ENCODE measurements at regions not wholly inside any gene's neighbourhood (a gene's known extent, or its start where the extent isn't known, plus 50 kb on each side); places are given as distances from the start of the nearest gene placed in this dataset.
A peak's percentile ranks its signal among the peaks of the same experiment; 100 is the strongest.

DNA sequence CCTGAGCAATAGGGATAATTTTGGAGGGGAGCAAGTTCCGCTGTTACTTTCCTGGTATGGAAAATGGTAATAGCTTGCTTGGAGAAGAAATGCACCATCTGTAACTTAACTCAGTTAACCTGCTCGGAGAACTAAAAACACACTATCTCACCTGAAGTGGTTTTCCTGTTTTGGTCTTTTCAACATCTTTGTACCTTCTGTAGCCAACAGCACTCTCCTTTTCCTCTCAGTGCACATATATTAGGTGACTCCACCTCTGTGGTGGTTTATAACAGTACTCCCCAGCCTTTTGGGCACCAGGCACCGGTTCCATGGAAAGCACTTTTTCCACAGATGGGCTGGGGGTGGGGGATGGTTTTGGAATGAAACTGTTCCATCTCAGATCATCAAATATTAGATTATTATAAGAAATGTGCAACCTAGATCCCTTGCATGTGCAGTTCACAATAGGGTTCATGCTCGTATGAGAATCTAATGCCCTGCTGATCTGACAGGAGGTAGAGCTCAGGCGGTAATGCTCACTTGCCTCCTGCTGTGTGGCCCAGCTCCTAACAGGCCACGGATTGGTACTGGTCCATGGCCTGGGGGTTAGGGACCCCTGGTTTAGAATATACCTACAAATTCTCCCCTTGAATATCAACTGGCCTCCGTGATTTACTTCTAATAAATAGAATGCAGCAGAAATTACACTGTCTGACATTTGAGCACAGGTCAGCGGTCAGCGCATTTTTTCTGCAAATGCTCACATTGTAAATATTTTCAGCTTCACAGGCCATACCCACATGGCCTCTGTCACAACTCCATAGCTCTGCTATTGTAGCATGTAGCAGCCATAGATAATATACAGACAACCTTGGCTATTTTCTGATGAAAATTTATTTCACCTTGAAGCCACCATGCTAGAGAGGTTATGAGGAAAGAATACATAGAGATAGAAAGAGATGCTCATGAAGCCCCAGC, 83.8 kb upstream of the SUCLG2 start:
- peaks cover 36 to 61% (median 49%) of the 10 kb centered on the region in 4 donors for H3K4me1 Mint-ChIP-seq
- no peaks in the 10 kb centered on the region for H3K27me3 Mint-ChIP-seq
- CTCF ChIA-PET (ENCODE audit: partially characterized antibody): interaction anchor here (1.2 to 1.6 kb wide), 3 partner anchors 23 to 82 kb away, joined by 3 to 5 read pairs (median 4); no protein-coding TSS in a partner anchor
- Histone ChIP-seq H3K4me3 (ENCODE audit: low read length in 2 of 2) (no peak overlapping the region), H3K9me3 (ENCODE audit: control insufficient read depth in 1 of 2, low read length in 2 of 2) (no peaks in the 10 kb centered on the region), H3K27me3 (ENCODE audit: insufficient read depth, low read length) (no peaks in the 10 kb centered on the region), H3K4me1 (ENCODE audit: insufficient read depth, low read length) (peaks cover 39% of the 10 kb centered on the region), H3K36me3 (ENCODE audit: insufficient read depth, low read length) (no peaks in the 10 kb centered on the region), H3K27ac (ENCODE audit: low read depth, low read length) (peak overlapping the region; percentile 25)
- H3K9me3 Mint-ChIP-seq: peaks cover 2 to 23% (median 6%) of the 10 kb centered on the region in 8 donors
- H3K4me3 Mint-ChIP-seq: peak overlapping the region in 7 of 8 donors; percentile 58 to 87 (median 84)
- peak in 4 of 5 donors; percentile 18 to 25 (median 20) for DNase-seq
- intact Hi-C loops (cut with micrococcal nuclease): loop anchor here (2.0 kb wide), 1 partner anchor 83 kb away; the partner anchor contains the start of gene SUCLG2
- H3K27ac Mint-ChIP-seq: peak overlapping the region; percentile 53 to 93 (median 90)
- H3K36me3 Mint-ChIP-seq: peaks cover 5 to 14% of the 10 kb centered on the region in 2 donors
- POLR2A ChIA-PET (ENCODE audit: partially characterized antibody): interaction anchor here (0.7 to 5.0 kb wide), 4 partner anchors 10 to 115 kb away, joined by 3 to 47 read pairs (median 3); partner anchors contain the start of gene SUCLG2

DNA sequence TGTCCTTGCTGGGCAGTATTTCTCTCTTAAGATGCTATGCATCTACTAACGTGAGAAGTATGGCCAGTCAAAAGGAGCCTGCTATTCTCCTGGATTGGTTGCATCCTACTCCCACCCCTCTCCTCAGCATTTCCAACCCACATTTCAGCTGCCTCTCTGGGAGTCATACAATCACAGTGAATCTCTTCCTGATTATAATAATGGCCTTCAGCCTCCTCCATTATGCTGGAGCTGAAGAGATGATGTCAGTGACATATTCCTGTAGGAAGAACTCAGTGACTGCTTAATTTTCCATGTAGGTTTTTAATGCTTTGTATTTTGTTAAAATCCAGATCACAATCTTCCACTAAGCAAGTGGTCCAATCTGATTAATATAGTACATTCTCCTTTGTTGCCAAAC, 82.7 kb upstream of the SUCLG2 start:
- peak overlapping the region; percentile 53 to 93 (median 90) for H3K27ac Mint-ChIP-seq
- H3K4me3 ChIP-seq (ENCODE audit: low read length in 2 of 2): no peak overlapping the region
- intact Hi-C loops (cut with micrococcal nuclease): no loop called here
- H3K36me3 Mint-ChIP-seq: peaks cover 5 to 10% of the 10 kb centered on the region in 2 donors
- H3K4me1 Mint-ChIP-seq: peaks cover 36 to 61% (median 49%) of the 10 kb centered on the region in 4 donors
- no peaks in the 10 kb centered on the region for H3K36me3 ChIP-seq (ENCODE audit: insufficient read depth, low read length)
- ChIA-PET CTCF (ENCODE audit: partially characterized antibody) (interaction anchor here (1.2 to 1.6 kb wide), 2 partner anchors 22 to 53 kb away, joined by 3 to 4 read pairs; no protein-coding TSS in a partner anchor), POLR2A (ENCODE audit: partially characterized antibody) (interaction anchor here (0.7 to 5.0 kb wide), 4 partner anchors 8 to 107 kb away, joined by 3 to 47 read pairs (median 3); partner anchors contain the start of gene SUCLG2)
- peaks cover 0 to 18% (median 5%) of the 10 kb centered on the region in 8 donors for H3K9me3 Mint-ChIP-seq
- peaks cover 39% of the 10 kb centered on the region for H3K4me1 ChIP-seq (ENCODE audit: insufficient read depth, low read length)
- no peak overlapping the region for H3K27ac ChIP-seq (ENCODE audit: low read depth, low read length)
- H3K27me3 Mint-ChIP-seq: no peaks in the 10 kb centered on the region
- H3K4me3 Mint-ChIP-seq: peak overlapping the region in 5 of 8 donors; percentile 79 to 87 (median 84)
- H3K27me3 ChIP-seq (ENCODE audit: insufficient read depth, low read length): no peaks in the 10 kb centered on the region
- no peaks in the 10 kb centered on the region for H3K9me3 ChIP-seq (ENCODE audit: control insufficient read depth in 1 of 2, low read length in 2 of 2)
- no peak for DNase-seq

DNA sequence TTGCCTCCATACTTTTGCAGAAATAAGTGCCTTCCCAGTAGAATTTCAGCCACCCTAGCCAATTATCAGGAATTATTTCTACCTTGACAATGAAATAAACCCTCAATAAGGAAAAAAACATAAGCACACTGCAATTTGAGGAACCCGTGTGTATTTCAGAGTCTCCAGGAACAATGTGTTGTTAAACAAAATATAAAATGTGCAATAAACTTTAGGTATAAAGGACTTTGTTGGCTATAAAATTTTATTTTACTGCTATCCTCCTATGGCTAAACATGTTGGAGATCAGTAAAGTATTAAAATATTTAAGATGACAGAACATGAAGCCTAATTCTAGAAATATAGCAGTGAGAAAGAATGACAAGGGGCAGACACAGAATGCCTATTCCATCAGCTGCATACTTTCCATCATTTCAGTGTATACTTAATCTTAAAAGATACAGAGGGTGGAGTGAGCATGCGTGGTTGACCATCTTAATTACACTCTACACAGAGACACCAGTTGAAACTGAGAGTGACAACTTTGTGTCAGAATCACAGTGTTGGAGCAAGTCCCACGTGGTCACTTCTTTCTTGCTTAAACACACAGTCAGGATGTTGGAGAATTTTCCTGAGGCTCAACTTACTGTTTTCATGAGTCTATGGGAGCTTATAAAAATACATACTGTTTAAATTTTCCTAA, 79.0 kb upstream of the SUCLG2 start:
- Histone ChIP-seq H3K27me3 (ENCODE audit: insufficient read depth, low read length) (no peaks in the 10 kb centered on the region), H3K4me3 (ENCODE audit: low read length in 2 of 2) (no peak overlapping the region), H3K36me3 (ENCODE audit: insufficient read depth, low read length) (no peaks in the 10 kb centered on the region), H3K27ac (ENCODE audit: low read depth, low read length) (no peak overlapping the region), H3K4me1 (ENCODE audit: insufficient read depth, low read length) (peaks cover 27% of the 10 kb centered on the region), H3K9me3 (ENCODE audit: control insufficient read depth in 1 of 2, low read length in 2 of 2) (no peaks in the 10 kb centered on the region)
- no peak overlapping the region for H3K4me3 Mint-ChIP-seq
- peaks cover 0 to 6% (median 4%) of the 10 kb centered on the region in 8 donors for H3K9me3 Mint-ChIP-seq
- peaks cover 5 to 10% of the 10 kb centered on the region in 2 donors for H3K36me3 Mint-ChIP-seq
- peaks cover 23 to 34% (median 27%) of the 10 kb centered on the region in 4 donors for H3K4me1 Mint-ChIP-seq
- no peaks in the 10 kb centered on the region for H3K27me3 Mint-ChIP-seq
- DNase-seq: no peak
- H3K27ac Mint-ChIP-seq: no peak overlapping the region
- intact Hi-C loops (cut with micrococcal nuclease): no loop called here
- CTCF ChIA-PET (ENCODE audit: partially characterized antibody): no interaction called here
- POLR2A ChIA-PET (ENCODE audit: partially characterized antibody): no interaction called here

DNA sequence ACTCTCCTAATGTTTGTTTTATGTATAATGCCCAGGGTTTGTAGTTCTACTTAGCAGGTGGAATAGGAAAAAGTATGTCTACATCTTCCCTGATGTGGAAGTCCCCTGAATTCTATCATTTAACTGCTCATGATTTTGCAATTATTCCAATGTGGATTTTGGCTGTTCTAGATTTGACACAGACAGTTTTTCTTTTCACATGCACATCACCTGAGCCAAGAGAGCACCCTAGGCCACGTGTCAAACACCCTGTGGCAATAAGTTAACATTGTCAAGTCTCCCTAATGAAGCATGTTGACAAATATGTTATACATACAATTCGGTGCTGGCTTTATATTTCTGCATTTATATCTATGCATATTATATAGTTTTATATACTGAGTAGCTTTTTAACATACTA, 70.0 kb upstream of the SUCLG2 start:
- intact Hi-C loops (cut with micrococcal nuclease): no loop called here
- Mint-ChIP-seq H3K9me3 (peaks cover 0 to 12% (median 8%) of the 10 kb centered on the region in 8 donors), H3K4me3 (no peak overlapping the region), H3K27me3 (no peaks in the 10 kb centered on the region), H3K36me3 (peaks cover 2 to 10% of the 10 kb centered on the region in 2 donors), H3K4me1 (peaks cover 0 to 8% (median 0%) of the 10 kb centered on the region in 4 donors), H3K27ac (no peak overlapping the region)
- Histone ChIP-seq H3K27me3 (ENCODE audit: insufficient read depth, low read length) (no peaks in the 10 kb centered on the region), H3K36me3 (ENCODE audit: insufficient read depth, low read length) (no peaks in the 10 kb centered on the region), H3K4me3 (ENCODE audit: low read length in 2 of 2) (no peak overlapping the region), H3K9me3 (ENCODE audit: control insufficient read depth in 1 of 2, low read length in 2 of 2) (no peaks in the 10 kb centered on the region), H3K27ac (ENCODE audit: low read depth, low read length) (no peak overlapping the region), H3K4me1 (ENCODE audit: insufficient read depth, low read length) (no peaks in the 10 kb centered on the region)
- POLR2A ChIA-PET (ENCODE audit: partially characterized antibody): no interaction called here
- CTCF ChIA-PET (ENCODE audit: partially characterized antibody): interaction anchor here (0.7 kb wide), 1 partner anchor 9 kb away, joined by 3 read pairs; no protein-coding TSS in a partner anchor
- no peak for DNase-seq

DNA sequence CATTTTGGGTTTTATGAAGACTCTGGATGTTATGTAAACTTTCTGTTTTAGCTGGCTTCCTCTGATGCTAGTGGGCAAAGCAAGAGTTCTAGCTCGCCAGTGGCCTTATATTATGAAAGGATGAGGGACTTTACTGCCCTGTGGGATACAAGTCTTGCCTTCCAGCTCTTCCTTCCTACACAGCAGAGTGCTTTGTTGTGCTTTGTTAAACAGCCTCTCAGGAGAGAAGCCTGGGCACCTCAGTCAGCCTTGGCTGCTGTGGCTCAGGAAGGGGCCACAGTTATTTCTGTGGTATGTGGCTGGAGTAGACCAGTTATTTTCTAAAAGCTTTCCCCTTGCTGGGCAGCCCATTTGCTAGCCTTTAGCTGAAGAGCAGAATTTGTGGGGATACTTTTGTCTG, 69.5 kb upstream of the SUCLG2 start:
- no peak overlapping the region for H3K27ac Mint-ChIP-seq
- Histone ChIP-seq H3K27ac (ENCODE audit: low read depth, low read length) (no peak overlapping the region), H3K9me3 (ENCODE audit: control insufficient read depth in 1 of 2, low read length in 2 of 2) (no peaks in the 10 kb centered on the region), H3K4me1 (ENCODE audit: insufficient read depth, low read length) (no peaks in the 10 kb centered on the region), H3K27me3 (ENCODE audit: insufficient read depth, low read length) (no peaks in the 10 kb centered on the region), H3K36me3 (ENCODE audit: insufficient read depth, low read length) (no peaks in the 10 kb centered on the region), H3K4me3 (ENCODE audit: low read length in 2 of 2) (no peak overlapping the region)
- H3K36me3 Mint-ChIP-seq: peaks cover 2 to 6% of the 10 kb centered on the region in 2 donors
- H3K9me3 Mint-ChIP-seq: peaks cover 0 to 14% (median 8%) of the 10 kb centered on the region in 8 donors
- H3K4me1 Mint-ChIP-seq: peaks cover 0 to 8% (median 0%) of the 10 kb centered on the region in 4 donors
- CTCF ChIA-PET (ENCODE audit: partially characterized antibody): interaction anchor here (0.7 to 0.8 kb wide), 2 partner anchors 9 to 16 kb away, joined by 3 read pairs; no protein-coding TSS in a partner anchor
- no peak for DNase-seq
- POLR2A ChIA-PET (ENCODE audit: partially characterized antibody): no interaction called here
- H3K4me3 Mint-ChIP-seq: no peak overlapping the region
- H3K27me3 Mint-ChIP-seq: no peaks in the 10 kb centered on the region
- intact Hi-C loops (cut with micrococcal nuclease): no loop called here

DNA sequence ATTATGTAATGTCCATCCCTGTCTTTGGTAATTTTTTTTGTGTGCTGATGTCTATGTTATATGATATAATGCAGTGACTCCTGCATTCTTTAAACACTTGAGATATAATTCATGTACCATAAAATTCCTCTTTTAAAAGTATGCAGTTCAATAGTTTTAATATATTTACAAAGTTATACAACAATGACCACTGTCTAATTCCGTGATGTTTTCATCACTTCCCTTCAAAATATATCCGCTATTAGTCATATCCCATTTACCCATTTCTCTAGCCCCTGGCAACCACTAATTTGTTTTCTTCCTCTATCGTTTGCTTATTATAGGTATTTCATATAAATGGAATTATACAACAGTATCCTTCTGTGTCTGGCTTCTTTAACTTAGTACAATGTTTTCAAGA, 64.9 kb upstream of the SUCLG2 start:
- Mint-ChIP-seq H3K9me3 (peaks cover 0 to 10% (median 6%) of the 10 kb centered on the region in 8 donors), H3K4me3 (no peak overlapping the region), H3K27me3 (no peaks in the 10 kb centered on the region), H3K27ac (no peak overlapping the region), H3K36me3 (peaks cover 2 to 6% of the 10 kb centered on the region in 2 donors), H3K4me1 (peaks cover 0 to 4% (median under 1%) of the 10 kb centered on the region in 4 donors)
- POLR2A ChIA-PET (ENCODE audit: partially characterized antibody): no interaction called here
- Histone ChIP-seq H3K27me3 (ENCODE audit: insufficient read depth, low read length) (no peaks in the 10 kb centered on the region), H3K9me3 (ENCODE audit: control insufficient read depth in 1 of 2, low read length in 2 of 2) (no peaks in the 10 kb centered on the region), H3K4me1 (ENCODE audit: insufficient read depth, low read length) (no peaks in the 10 kb centered on the region), H3K4me3 (ENCODE audit: low read length in 2 of 2) (no peak overlapping the region), H3K36me3 (ENCODE audit: insufficient read depth, low read length) (no peaks in the 10 kb centered on the region), H3K27ac (ENCODE audit: low read depth, low read length) (no peak overlapping the region)
- no peak for DNase-seq
- CTCF ChIA-PET (ENCODE audit: partially characterized antibody): no interaction called here
- intact Hi-C loops (cut with micrococcal nuclease): no loop called here

All from CD4-positive, alpha-beta memory T cell (primary cell).